A549 (cell line): ENCODE measurements at regions not wholly inside any gene's neighbourhood (a gene's known extent, or its start where the extent isn't known, plus 50 kb on each side); places are given as distances from the start of the nearest gene placed in this dataset.
A peak's percentile ranks its signal among the peaks of the same experiment; 100 is the strongest.

ENCODE experiments used
- ATAC-seq, 2 experiments: fragments of 200-7000 bp in 1 of 2; fragments of >200 bp in 1 of 2; cut with Nextera tagmentation in 1 of 2; cut with Tn5 transposase in 1 of 2; 3 replicates each; pipeline versions ENCODE4 v1.8.0 to v1.9.1; 2018 to 2020; ENCODE audit warnings: mild to moderate bottlenecking in 1 of 2, moderate library complexity in 1 of 2
- CTCF ChIA-PET: fragments of 300-600 bp; sonication (Branson Sonifier 250); formaldehyde crosslinking; extraction: SDS; loops from one replicate; lab custom pipeline; 2021; ENCODE audit warnings: antibody characterized with exemption, inconsistent platforms; lab: Yijun Ruan, JAX
- POLR2A ChIA-PET: fragments of 350-600 bp; formaldehyde crosslinking; extraction: SDS; loops from one replicate; lab custom pipeline; 2021; ENCODE audit warnings: antibody characterized with exemption, inconsistent platforms; lab: Yijun Ruan, JAX
- DNase-seq, 2 experiments: peaks; one replicate each; pipeline versions ENCODE4 v3.0.0 to v3.0.0-alpha.2; 2011 to 2016; ENCODE audit warnings: low read depth in 1 of 2, low spot score in 1 of 2
- FAIRE-seq: peaks from 2 replicates; lab custom pipeline; 2011; peaks lifted over from hg19 to GRCh38; lab: Jason Lieb, UNC
- H3K27ac ChIP-seq, 2 experiments: fragments of >200 bp; sonication (Bioruptor Twin); formaldehyde crosslinking; 3 replicates each; pipeline ENCODE4 v1.5.1; 2016 to 2017
- H3K4me1 ChIP-seq: fragments of >200 bp; sonication (Bioruptor Twin); formaldehyde crosslinking; 3 replicates; pipeline ENCODE4 v1.6.1; 2016
- H3K4me2 ChIP-seq: fragments of >200 bp; sonication (Bioruptor Twin); formaldehyde crosslinking; 3 replicates; pipeline ENCODE4 v1.6.1; 2016
- H3K4me3 ChIP-seq: fragments of >200 bp; sonication (Bioruptor Twin); formaldehyde crosslinking; 3 replicates; pipeline ENCODE4 v1.5.1; 2016
- H3K9me3 ChIP-seq: fragments of >200 bp; sonication (Bioruptor Twin); formaldehyde crosslinking; 3 replicates; pipeline ENCODE4 v1.6.1; 2016
- ATOH8 ChIP-seq: fragments of 250-450 bp; sonication (Bioruptor Pico); IDR thresholded peaks from 2 replicates; pipeline ENCODE4 v1.5.0; 2020; ENCODE audit warnings: low read depth, mild to moderate bottlenecking, moderate library complexity
- BHLHE40 ChIP-seq: IDR thresholded peaks from 2 replicates; pipeline ENCODE4 v1.6.1; 2012; ENCODE audit warnings: low read depth, low read length, inconsistent platforms
- CBX2 ChIP-seq: fragments of 200-600 bp; sonication (generic); IDR thresholded peaks from 2 replicates; pipeline ENCODE4 v1.6.1; 2016; ENCODE audit warnings: low read depth, mild to moderate bottlenecking, borderline replicate concordance
- CHD2 ChIP-seq: fragments of 150-350 bp; IDR thresholded peaks from 2 replicates; pipeline ENCODE4 v1.6.1; 2014; ENCODE audit warnings: low read length; ENCODE audit not compliant: partially characterized antibody
- CTCF ChIP-seq: fragments of >200 bp; sonication (Bioruptor Twin); formaldehyde crosslinking; IDR thresholded peaks from 3 replicates; pipeline ENCODE4 v1.5.1; 2016
- FOSB ChIP-seq: fragments of 250-450 bp; sonication (Bioruptor Pico); IDR thresholded peaks from 2 replicates; pipeline ENCODE4 v1.5.0; 2020; ENCODE audit warnings: mild to moderate bottlenecking, moderate library complexity
- GATA3 ChIP-seq: IDR thresholded peaks from 2 replicates; pipeline ENCODE4 v1.6.1; 2012; ENCODE audit warnings: borderline replicate concordance
- HEYL ChIP-seq: fragments of 250-450 bp; sonication (Bioruptor Pico); IDR thresholded peaks from 2 replicates; pipeline ENCODE4 v1.8.0; 2021; ENCODE audit warnings: mild to moderate bottlenecking, moderate library complexity
- JUNB ChIP-seq: fragments of >200 bp; sonication (Bioruptor Twin); formaldehyde crosslinking; IDR thresholded peaks from 2 replicates; pipeline ENCODE4 v1.6.1; 2016
- MYC ChIP-seq: IDR thresholded peaks from 2 replicates; pipeline ENCODE4 v1.6.1; 2012; ENCODE audit warnings: mild to moderate bottlenecking, inconsistent platforms, low read length, improper control_type of control experiment, borderline replicate concordance
- NPAS2 ChIP-seq: fragments of 250-450 bp; sonication (Bioruptor Pico); IDR thresholded peaks from 2 replicates; pipeline ENCODE4 v1.8.0; 2022; ENCODE audit warnings: mild to moderate bottlenecking, moderate library complexity, borderline replicate concordance
- PBX3 ChIP-seq: IDR thresholded peaks from 2 replicates; pipeline ENCODE4 v1.6.1; 2012
- PHF8 ChIP-seq: fragments of 200-600 bp; sonication (generic); IDR thresholded peaks from 2 replicates; pipeline ENCODE4 v1.6.1; 2016; ENCODE audit warnings: low read depth, mild to moderate bottlenecking, antibody characterized with exemption, moderate library complexity, borderline replicate concordance
- POLR2A ChIP-seq: IDR thresholded peaks from 2 replicates; pipeline ENCODE4 v1.6.1; 2012; ENCODE audit warnings: mild to moderate bottlenecking, low read length
- TP53 ChIP-seq: fragments of 250-450 bp; sonication (Bioruptor Pico); IDR thresholded peaks from 2 replicates; pipeline ENCODE4 v1.5.0; 2021; ENCODE audit warnings: mild to moderate bottlenecking, moderate library complexity
- ZC3H11A ChIP-seq: fragments of 450-650 bp; IDR thresholded peaks from 2 replicates; pipeline ENCODE4 v1.6.1; 2014; ENCODE audit warnings: antibody characterized with exemption, mild to moderate bottlenecking
- ZNF302 ChIP-seq: fragments of 250-450 bp; sonication (Bioruptor Pico); IDR thresholded peaks from 2 replicates; pipeline ENCODE4 v1.9.0; 2021; ENCODE audit warnings: inconsistent platforms, mild to moderate bottlenecking, moderate library complexity
- ZSCAN20 ChIP-seq: fragments of 250-450 bp; sonication (Bioruptor Pico); IDR thresholded peaks from 2 replicates; pipeline ENCODE4 v1.8.0; 2022; ENCODE audit warnings: mild to moderate bottlenecking, moderate library complexity
- WGBS: methylation state at CpG from one replicate; pipeline ENCODE4 v1.1.6; 2017; ENCODE audit errors: missing lambda C conversion rate; 5-methylcytosine and 5-hydroxymethylcytosine counted together
- TF ChIP-seq, protein P1 (sequence below): fragments of 150-350 bp; IDR thresholded peaks from 2 replicates; pipeline ENCODE4 v1.6.1; 2014; ENCODE audit warnings: low read depth, mild to moderate bottlenecking, low read length
- TF ChIP-seq, protein P2 (sequence below): fragments of 250-450 bp; sonication (Bioruptor Pico); IDR thresholded peaks from 2 replicates; pipeline ENCODE4 v1.5.0; 2021; ENCODE audit warnings: mild to moderate bottlenecking, moderate library complexity, borderline replicate concordance
- TF ChIP-seq, protein P3 (sequence below): fragments of 450-650 bp; IDR thresholded peaks from 2 replicates; pipeline ENCODE4 v1.6.1; 2014; ENCODE audit warnings: antibody characterized with exemption

- CTCF ChIA-PET, result interaction anchor here (0.7 to 1.7 kb wide), 4 partner anchors 9 to 84 kb away, joined by 3 to 5 read pairs (median 3); no protein-coding TSS in a partner anchor
- WGBS, result 94% methylated on average over 1 of the region's 1 CpG
- Histone ChIP-seq H3K4me1 (no peaks in the 10 kb centered on the region), H3K27ac (no peak overlapping the region), H3K9me3 (peaks cover 6% of the 10 kb centered on the region; the same call in 1 of the 3 replicates), H3K4me2 (no peak overlapping the region)
- no peak for DNase-seq
- ATAC-seq, result no peak
- TF ChIP-seq ATOH8 (CRISPR knock-in tag), result no peak
- TF ChIP-seq, protein P1, sequence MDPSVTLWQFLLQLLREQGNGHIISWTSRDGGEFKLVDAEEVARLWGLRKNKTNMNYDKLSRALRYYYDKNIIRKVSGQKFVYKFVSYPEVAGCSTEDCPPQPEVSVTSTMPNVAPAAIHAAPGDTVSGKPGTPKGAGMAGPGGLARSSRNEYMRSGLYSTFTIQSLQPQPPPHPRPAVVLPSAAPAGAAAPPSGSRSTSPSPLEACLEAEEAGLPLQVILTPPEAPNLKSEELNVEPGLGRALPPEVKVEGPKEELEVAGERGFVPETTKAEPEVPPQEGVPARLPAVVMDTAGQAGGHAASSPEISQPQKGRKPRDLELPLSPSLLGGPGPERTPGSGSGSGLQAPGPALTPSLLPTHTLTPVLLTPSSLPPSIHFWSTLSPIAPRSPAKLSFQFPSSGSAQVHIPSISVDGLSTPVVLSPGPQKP, result no peak
- TF ChIP-seq, all 56 proteins: peak for 0
- no peak for FAIRE-seq
- H3K4me3 ChIP-seq, result no peak overlapping the region
- POLR2A ChIA-PET, result no interaction called here
Measured at GRCh38 chr14:103217538-103217937, 94.3 kb downstream of the TNFAIP2 start.

DNA sequence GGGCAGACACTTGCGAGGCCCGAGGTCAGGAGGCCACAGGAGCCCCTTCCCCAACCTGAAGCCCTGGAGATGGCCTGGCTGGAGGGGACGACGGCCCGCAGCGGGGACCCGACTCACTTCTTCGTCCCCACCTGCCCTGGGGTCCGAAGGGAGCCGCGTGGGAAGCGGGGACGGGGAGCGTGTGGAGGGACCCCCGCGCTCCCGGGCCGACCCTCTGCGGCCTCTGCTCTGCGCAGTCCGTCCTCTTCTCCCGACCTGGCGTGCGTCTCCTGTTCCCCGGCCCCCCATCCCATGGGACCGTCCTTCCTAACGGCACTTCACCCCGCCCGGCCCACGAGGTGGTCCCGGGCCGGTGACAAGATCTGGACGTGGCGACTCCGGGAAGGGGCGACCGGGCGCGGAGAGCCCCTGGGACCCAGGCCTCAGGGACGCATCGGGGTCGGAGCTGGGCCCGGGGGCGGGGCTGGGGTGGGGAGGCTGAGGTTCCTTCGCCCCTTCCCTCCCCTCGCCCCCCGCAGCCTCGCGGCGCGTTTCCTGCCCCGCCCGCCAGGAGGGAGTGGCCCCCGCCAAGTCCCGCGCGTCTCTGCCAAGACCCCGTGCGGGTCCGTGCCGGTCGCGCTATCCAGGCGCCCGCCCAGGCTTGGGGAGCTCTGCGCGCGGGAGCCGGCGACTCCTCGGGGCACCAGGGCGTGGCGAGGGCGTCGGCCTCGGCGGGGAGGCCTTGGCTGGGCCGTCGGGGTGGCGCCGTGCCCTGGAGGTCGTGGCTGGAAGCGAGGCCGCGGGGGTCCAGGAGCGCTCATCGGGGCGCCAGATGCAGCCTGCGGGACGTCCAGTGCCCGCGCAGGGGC lies 97.1 kb downstream of the TNFAIP2 start:
- H3K9me3 ChIP-seq, result 0 out of 3 replicates have a peak, but pooled peaks cover 6% of the 10 kb centered on the region
- no peak for TF ChIP-seq HEYL (CRISPR knock-in tag)
- TF ChIP-seq, protein P2, sequence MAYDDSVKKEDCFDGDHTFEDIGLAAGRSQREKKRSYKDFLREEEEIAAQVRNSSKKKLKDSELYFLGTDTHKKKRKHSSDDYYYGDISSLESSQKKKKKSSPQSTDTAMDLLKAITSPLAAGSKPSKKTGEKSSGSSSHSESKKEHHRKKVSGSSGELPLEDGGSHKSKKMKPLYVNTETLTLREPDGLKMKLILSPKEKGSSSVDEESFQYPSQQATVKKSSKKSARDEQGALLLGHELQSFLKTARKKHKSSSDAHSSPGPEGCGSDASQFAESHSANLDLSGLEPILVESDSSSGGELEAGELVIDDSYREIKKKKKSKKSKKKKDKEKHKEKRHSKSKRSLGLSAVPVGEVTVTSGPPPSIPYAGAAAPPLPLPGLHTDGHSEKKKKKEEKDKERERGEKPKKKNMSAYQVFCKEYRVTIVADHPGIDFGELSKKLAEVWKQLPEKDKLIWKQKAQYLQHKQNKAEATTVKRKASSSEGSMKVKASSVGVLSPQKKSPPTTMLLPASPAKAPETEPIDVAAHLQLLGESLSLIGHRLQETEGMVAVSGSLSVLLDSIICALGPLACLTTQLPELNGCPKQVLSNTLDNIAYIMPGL (CRISPR knock-in tag), result no peak
- TF ChIP-seq FOSB, result no peak
- no peak for TF ChIP-seq TP53 (CRISPR knock-in tag)
- TF ChIP-seq PHF8, result no peak
- no peak for TF ChIP-seq GATA3
- TF ChIP-seq ZC3H11A, result no peak
- no peak for TF ChIP-seq ZNF302 (CRISPR knock-in tag)
- no peak for TF ChIP-seq JUNB
- no peak overlapping the region for H3K4me3 ChIP-seq
- DNase-seq (no peak), FAIRE-seq (no peak), ATAC-seq (no peak)
- WGBS, result 78% methylated on average over 56 of the region's 92 CpGs
- H3K27ac ChIP-seq, result peak overlapping the region; percentile 35 to 68; a peak in 4 of 6 replicates
- ChIA-PET POLR2A (no interaction called here), CTCF (interaction anchor here (0.6 to 1.8 kb wide), 3 partner anchors 12 to 115 kb away, joined by 3 to 6 read pairs (median 3); no protein-coding TSS in a partner anchor)
- peak overlapping the region; percentile 54; the same call in 2 of the 3 replicates for H3K4me2 ChIP-seq
- H3K4me1 ChIP-seq, result no peaks in the 10 kb centered on the region

- CTCF ChIA-PET, result interaction anchor here (0.6 to 1.8 kb wide), 3 partner anchors 23 to 116 kb away, joined by 3 to 6 read pairs (median 3); no protein-coding TSS in a partner anchor
- peak overlapping the region; percentile 54; the same call in 2 of the 3 replicates for H3K4me2 ChIP-seq
- POLR2A ChIA-PET, result no interaction called here
- ATAC-seq (no peak), DNase-seq (no peak), FAIRE-seq (no peak)
- 0 out of 3 replicates have a peak, but pooled peaks cover 6% of the 10 kb centered on the region for H3K9me3 ChIP-seq
- H3K4me3 ChIP-seq, result no peak overlapping the region
- peak overlapping the region; percentile 35 to 68; a peak in 4 of 6 replicates for H3K27ac ChIP-seq
- no peaks in the 10 kb centered on the region for H3K4me1 ChIP-seq
- TF ChIP-seq CHD2, result no peak
- TF ChIP-seq CTCF, result no peak
- TF ChIP-seq JUNB, result no peak
- no peak for TF ChIP-seq CBX2
- no peak for TF ChIP-seq PBX3
- no peak for TF ChIP-seq ZSCAN20
- no peak for TF ChIP-seq NPAS2 (CRISPR knock-in tag)
- TF ChIP-seq MYC, result no peak
- TF ChIP-seq POLR2A, result no peak
- TF ChIP-seq BHLHE40, result no peak
- TF ChIP-seq, protein P3, sequence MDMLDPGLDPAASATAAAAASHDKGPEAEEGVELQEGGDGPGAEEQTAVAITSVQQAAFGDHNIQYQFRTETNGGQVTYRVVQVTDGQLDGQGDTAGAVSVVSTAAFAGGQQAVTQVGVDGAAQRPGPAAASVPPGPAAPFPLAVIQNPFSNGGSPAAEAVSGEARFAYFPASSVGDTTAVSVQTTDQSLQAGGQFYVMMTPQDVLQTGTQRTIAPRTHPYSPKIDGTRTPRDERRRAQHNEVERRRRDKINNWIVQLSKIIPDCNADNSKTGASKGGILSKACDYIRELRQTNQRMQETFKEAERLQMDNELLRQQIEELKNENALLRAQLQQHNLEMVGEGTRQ, result no peak
- TF ChIP-seq, all 56 proteins: peak for 0
- WGBS, result 91% methylated on average over 29 of the region's 30 CpGs
Measured at GRCh38 chr14:103220982-103221641, 97.9 kb downstream of the TNFAIP2 start.
